ENCODE measurements at regions not wholly inside any gene's neighbourhood (a gene's known extent, or its start where the extent isn't known, plus 50 kb on each side); places are given as distances from the start of the nearest gene placed in this dataset.

GRCh38 chr7:94127026-94127425 is 122.9 kb upstream of the BET1 start:
- TF ChIP-seq CTCF (IDR thresholded peaks at IDR 0.05), result no peak
- Histone ChIP-seq H3K4me3 (no peak overlapping the region), H3K27me3 (ENCODE audit: insufficient read depth in 3 of 3, low read length in 2 of 3) (no peaks in the 10 kb centered on the region), H3K9me3 (no peaks in the 10 kb centered on the region), H3K4me1 (no peaks in the 10 kb centered on the region), H3K27ac (no peak overlapping the region), H3K36me3 (ENCODE audit: insufficient read depth in 1 of 2, low read depth in 1 of 2) (no peaks in the 10 kb centered on the region)
- ATAC-seq (no peak), DNase-seq (no peak)
- intact Hi-C loops (cut with DNase I), result no loop called here

GRCh38 chr7:94128072-94128471 is 123.9 kb upstream of the BET1 start:
- Histone ChIP-seq H3K36me3 (ENCODE audit: insufficient read depth in 1 of 2, low read depth in 1 of 2) (no peaks in the 10 kb centered on the region), H3K27me3 (ENCODE audit: insufficient read depth in 3 of 3, low read length in 2 of 3) (no peaks in the 10 kb centered on the region), H3K4me1 (no peaks in the 10 kb centered on the region), H3K4me3 (no peak overlapping the region), H3K9me3 (no peaks in the 10 kb centered on the region), H3K27ac (no peak overlapping the region)
- 74 to 87% (median 85%) methylated on average over 2 of the region's 2 CpGs for WGBS, 3 donors
- ATAC-seq (no peak), DNase-seq (no peak)
- TF ChIP-seq CTCF (IDR thresholded peaks at IDR 0.05), result no peak
- intact Hi-C loops (cut with DNase I), result no loop called here

DNA sequence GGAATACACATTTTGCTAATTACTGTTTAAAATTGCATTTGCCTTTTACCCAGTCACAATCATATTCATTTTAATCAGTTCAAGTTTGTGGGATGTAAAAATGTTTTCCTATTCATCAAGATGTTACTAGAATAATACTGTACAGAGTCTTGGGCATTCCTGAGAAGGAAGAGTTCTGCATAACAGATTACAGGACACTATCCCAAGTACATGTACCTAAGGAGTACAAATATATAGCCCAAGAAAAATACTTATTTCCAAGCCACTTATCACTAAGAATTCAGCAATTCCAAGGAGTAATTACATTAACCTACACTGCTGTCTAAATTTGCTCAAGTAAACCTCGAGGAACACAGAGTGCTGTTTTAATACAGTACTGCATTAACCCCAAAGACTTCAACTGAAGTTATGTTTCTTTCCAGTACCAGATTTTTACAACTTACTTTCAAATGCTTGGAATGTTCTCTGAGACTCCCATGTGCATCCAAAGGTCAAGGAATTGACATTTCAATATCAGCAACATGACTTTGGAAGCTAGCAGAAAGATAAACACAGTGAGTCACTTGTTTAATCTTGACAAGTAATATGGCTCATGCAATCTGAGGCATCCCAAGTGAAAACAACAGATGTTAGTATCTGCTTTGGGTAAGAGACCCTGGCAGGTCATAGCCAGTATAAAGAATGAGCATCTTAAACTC is 125.4 kb upstream of the BET1 start:
- WGBS, 3 donors, result 42 to 56% (median 46%) methylated on average over 1 of the region's 1 CpG
- intact Hi-C loops (cut with DNase I), result no loop called here
- no peak for ATAC-seq

GRCh38 chr7:94130716-94131115 is 126.6 kb upstream of the BET1 start:
- H3K9me3 ChIP-seq, result no peaks in the 10 kb centered on the region
- no peak for TF ChIP-seq CTCF (IDR thresholded peaks at IDR 0.05)
- no peak overlapping the region for H3K4me3 ChIP-seq
- no peaks in the 10 kb centered on the region for H3K27me3 ChIP-seq (ENCODE audit: insufficient read depth in 3 of 3, low read length in 2 of 3)
- intact Hi-C loops (cut with DNase I), result no loop called here
- no peaks in the 10 kb centered on the region for H3K36me3 ChIP-seq (ENCODE audit: insufficient read depth in 1 of 2, low read depth in 1 of 2)
- no peak overlapping the region for H3K27ac ChIP-seq
- no peaks in the 10 kb centered on the region for H3K4me1 ChIP-seq
- ATAC-seq, result no peak
- no peak for DNase-seq
- 95 to 99% (median 96%) methylated on average over 3 of the region's 3 CpGs for WGBS, 3 donors

More for the DNA sequence above, 125.4 kb upstream of the BET1 start:
- TF ChIP-seq CTCF (IDR thresholded peaks at IDR 0.05), result no peak
- H3K4me3 ChIP-seq, result no peak overlapping the region
- no peaks in the 10 kb centered on the region for H3K27me3 ChIP-seq (ENCODE audit: insufficient read depth in 3 of 3, low read length in 2 of 3)
- H3K9me3 ChIP-seq, result no peaks in the 10 kb centered on the region
- no peaks in the 10 kb centered on the region for H3K36me3 ChIP-seq (ENCODE audit: insufficient read depth in 1 of 2, low read depth in 1 of 2)
- no peak for DNase-seq
- no peaks in the 10 kb centered on the region for H3K4me1 ChIP-seq
- H3K27ac ChIP-seq, result no peak overlapping the region

GRCh38 chr7:94133460-94133859 is 129.3 kb upstream of the BET1 start:
- no peak for TF ChIP-seq CTCF (IDR thresholded peaks at IDR 0.05)
- Histone ChIP-seq H3K4me1 (no peaks in the 10 kb centered on the region), H3K36me3 (ENCODE audit: insufficient read depth in 1 of 2, low read depth in 1 of 2) (no peaks in the 10 kb centered on the region), H3K27ac (no peak overlapping the region), H3K27me3 (ENCODE audit: insufficient read depth in 3 of 3, low read length in 2 of 3) (no peaks in the 10 kb centered on the region), H3K4me3 (no peak overlapping the region), H3K9me3 (no peaks in the 10 kb centered on the region)
- DNase-seq (no peak), ATAC-seq (no peak)
- 27 to 34% (median 28%) methylated on average over 4 of the region's 4 CpGs for WGBS, 3 donors
- intact Hi-C loops (cut with DNase I), result loop anchor here in 1 of 2 donors (2.0 kb wide), 1 partner anchor 65 kb away; no protein-coding TSS in a partner anchor

Data from psoas muscle (tissue), 7 donors.